ENCODE measurements at regions not wholly inside any gene's neighbourhood (a gene's known extent, or its start where the extent isn't known, plus 50 kb on each side); places are given as distances from the start of the nearest gene placed in this dataset.

DNA sequence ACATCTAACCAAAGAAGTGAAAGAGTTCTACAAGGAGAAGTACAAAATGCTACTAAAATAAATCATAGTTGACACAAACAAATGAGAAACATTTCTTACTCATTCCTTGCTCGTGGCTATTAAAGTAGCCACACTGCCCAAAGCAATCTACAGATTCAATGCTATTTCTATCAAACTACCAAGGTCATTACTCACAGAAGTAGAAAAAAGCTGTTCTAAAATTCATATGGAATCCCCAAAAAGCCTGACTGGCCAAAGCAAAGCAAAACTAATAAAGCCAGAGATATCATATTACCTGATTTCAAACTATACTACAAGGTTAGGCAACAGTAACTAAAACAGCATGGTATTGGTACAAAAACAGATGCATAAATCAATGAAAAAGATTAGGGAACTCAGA, 305.6 kb downstream of the RPAP3 start:
- no peak for TF ChIP-seq CTCF (IDR thresholded peaks at IDR 0.05; ENCODE audit: insufficient read depth, low read length, poor library complexity, severe bottlenecking)
- no peak for TF ChIP-seq EZH2phosphoT487 (conservative IDR thresholded peaks at IDR 0.05; ENCODE audit: low read length)
